Trophoblast cell (in vitro differentiated cells and primary cell): ENCODE measurements at regions not wholly inside any gene's neighbourhood (a gene's known extent, or its start where the extent isn't known, plus 50 kb on each side); places are given as distances from the start of the nearest gene placed in this dataset.

Experiments
- DNase-seq, 2 donors: peaks; one replicate each; pipeline ENCODE4 v3.0.0-alpha.2; 2016
- H2AFZ ChIP-seq: 2 replicates; pipeline ENCODE4 v1.6.1; 2013; ENCODE audit warnings: low read length, moderate library complexity, mild to moderate bottlenecking; ENCODE audit not compliant: insufficient read depth, poor library complexity
- H2AK5ac ChIP-seq: 2 replicates; pipeline ENCODE4 v1.6.1; 2013; ENCODE audit warnings: mild to moderate bottlenecking, low read length
- H2BK120ac ChIP-seq: 2 replicates; pipeline ENCODE4 v1.6.1; 2013; ENCODE audit warnings: low read length, mild to moderate bottlenecking, moderate library complexity; ENCODE audit not compliant: insufficient read depth, poor library complexity
- H2BK12ac ChIP-seq: 2 replicates; pipeline ENCODE4 v1.6.1; 2013; ENCODE audit warnings: mild to moderate bottlenecking, low read length, moderate library complexity
- H2BK5ac ChIP-seq: 2 replicates; pipeline ENCODE4 v1.6.1; 2013; ENCODE audit warnings: low read length, low read depth, moderate library complexity, mild to moderate bottlenecking; ENCODE audit not compliant: poor library complexity
- H3K14ac ChIP-seq: 2 replicates; pipeline ENCODE4 v1.6.1; 2013; ENCODE audit warnings: mild to moderate bottlenecking, low read length
- H3K18ac ChIP-seq: 2 replicates; pipeline ENCODE4 v1.6.1; 2013; ENCODE audit warnings: mild to moderate bottlenecking, low read length
- H3K23ac ChIP-seq: 2 replicates; pipeline ENCODE4 v1.6.1; 2013; ENCODE audit warnings: low read length
- H3K27ac ChIP-seq: 2 replicates; pipeline ENCODE4 v1.5.1; 2013; ENCODE audit warnings: low read depth, mild to moderate bottlenecking, inconsistent platforms, low read length, moderate library complexity
- H3K27me3 ChIP-seq: 2 replicates; pipeline ENCODE4 v1.6.1; 2013; ENCODE audit warnings: inconsistent platforms, mild to moderate bottlenecking, low read length, moderate library complexity; ENCODE audit not compliant: insufficient read depth
- H3K36me3 ChIP-seq, 2 experiments: 1 replicate in 1 of 2; 2 replicates in 1 of 2; pipeline ENCODE4 v1.6.1; 2013; ENCODE audit warnings: low read length in 2 of 2, mild to moderate bottlenecking in 2 of 2, moderate library complexity in 1 of 2; ENCODE audit not compliant: insufficient read depth in 2 of 2, control insufficient read depth in 1 of 2
- H3K4ac ChIP-seq: 2 replicates; pipeline ENCODE4 v1.6.1; 2013; ENCODE audit warnings: low read depth, mild to moderate bottlenecking, low read length, moderate library complexity
- H3K4me1 ChIP-seq, 2 experiments: 1 replicate in 1 of 2; 2 replicates in 1 of 2; pipeline ENCODE4 v1.6.1; 2013; ENCODE audit warnings: low read length in 2 of 2, mild to moderate bottlenecking in 2 of 2, moderate library complexity in 1 of 2; ENCODE audit not compliant: insufficient read depth in 2 of 2, control insufficient read depth in 1 of 2
- H3K4me2 ChIP-seq: 2 replicates; pipeline ENCODE4 v1.6.1; 2013; ENCODE audit warnings: inconsistent platforms, mild to moderate bottlenecking, low read length, moderate library complexity
- H3K4me3 ChIP-seq: 2 replicates; pipeline ENCODE4 v1.5.1; 2013; ENCODE audit warnings: mild to moderate bottlenecking, low read depth, low read length, inconsistent platforms
- H3K79me1 ChIP-seq: one replicate; pipeline ENCODE4 v1.6.1; 2013; ENCODE audit warnings: low read length
- H3K79me2 ChIP-seq: 2 replicates; pipeline ENCODE4 v1.6.1; 2013; ENCODE audit warnings: low read length, mild to moderate bottlenecking; ENCODE audit not compliant: control insufficient read depth, insufficient read depth, poor library complexity
- H3K9ac ChIP-seq: 2 replicates; pipeline ENCODE4 v1.6.1; 2013; ENCODE audit warnings: mild to moderate bottlenecking, low read length
- H3K9me3 ChIP-seq: 2 replicates; pipeline ENCODE4 v1.6.1; 2013; ENCODE audit warnings: low read depth, mild to moderate bottlenecking, control low read depth, inconsistent platforms, low read length; ENCODE audit not compliant: insufficient read depth
- H4K12ac ChIP-seq: 2 replicates; pipeline ENCODE4 v1.6.1; 2013; ENCODE audit warnings: low read depth, mild to moderate bottlenecking, low read length, moderate library complexity
- H4K8ac ChIP-seq: 2 replicates; pipeline ENCODE4 v1.6.1; 2013; ENCODE audit warnings: low read depth, mild to moderate bottlenecking, low read length, moderate library complexity
- H4K91ac ChIP-seq: one replicate; pipeline ENCODE4 v1.6.1; 2013; ENCODE audit warnings: low read depth, mild to moderate bottlenecking, low read length, moderate library complexity
- WGBS: extraction: QIAGEN DNeasy Blood & Tissue Kit; methylation state at CpG from one replicate; pipeline ENCODE4 v1.1.7; 2013; ENCODE audit warnings: missing lambda C conversion rate; ENCODE audit not compliant: insufficient read length, insufficient coverage; ENCODE audit errors: extremely low coverage; 5-methylcytosine and 5-hydroxymethylcytosine counted together

DNA sequence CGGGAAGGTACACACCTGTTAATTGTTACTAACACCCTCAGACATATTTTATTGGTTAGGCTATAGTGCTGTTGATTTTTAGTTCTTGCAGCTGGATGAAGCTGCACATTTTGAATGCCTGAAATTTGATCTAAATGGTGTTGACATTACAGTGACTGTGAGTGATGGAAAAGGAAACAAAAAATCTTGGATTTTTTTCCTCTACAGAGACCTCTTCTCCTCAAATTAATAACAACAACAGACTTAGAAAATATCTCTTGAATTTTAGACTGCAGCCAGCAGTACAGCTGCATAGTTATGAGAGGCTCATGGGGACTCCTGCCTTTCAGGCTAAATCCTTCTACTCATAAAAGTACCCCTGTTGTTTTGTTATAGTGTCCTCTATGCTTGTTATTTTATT lies 500.5 kb upstream of the SPRY2 start:
- no peak overlapping the region for H2BK12ac ChIP-seq
- H3K23ac ChIP-seq = no peak overlapping the region
- H3K14ac ChIP-seq = no peak overlapping the region
- H3K79me1 ChIP-seq = no peaks in the 10 kb centered on the region
- peaks cover 6% of the 10 kb centered on the region for H3K9me3 ChIP-seq
- H3K36me3 ChIP-seq = no peaks in the 10 kb centered on the region
- no peak overlapping the region for H4K91ac ChIP-seq
- no peak overlapping the region for H3K27ac ChIP-seq
- no peak overlapping the region for H3K9ac ChIP-seq
- no CpG with 5 or more reads among the region's 1 CpG for WGBS
- no peak overlapping the region for H3K4me3 ChIP-seq
- no peaks in the 10 kb centered on the region for H3K27me3 ChIP-seq
- DNase-seq = no peak
- no peak overlapping the region for H3K18ac ChIP-seq
- no peak overlapping the region for H4K12ac ChIP-seq
- no peaks in the 10 kb centered on the region for H3K4me1 ChIP-seq
- no peak overlapping the region for H2BK120ac ChIP-seq
- no peak overlapping the region for H4K8ac ChIP-seq
- H2AFZ ChIP-seq = no peak overlapping the region
- H3K79me2 ChIP-seq = no peaks in the 10 kb centered on the region
- no peak overlapping the region for H3K4ac ChIP-seq
- H2AK5ac ChIP-seq = no peak overlapping the region
- H2BK5ac ChIP-seq = no peak overlapping the region
- H3K4me2 ChIP-seq = no peak overlapping the region

DNA sequence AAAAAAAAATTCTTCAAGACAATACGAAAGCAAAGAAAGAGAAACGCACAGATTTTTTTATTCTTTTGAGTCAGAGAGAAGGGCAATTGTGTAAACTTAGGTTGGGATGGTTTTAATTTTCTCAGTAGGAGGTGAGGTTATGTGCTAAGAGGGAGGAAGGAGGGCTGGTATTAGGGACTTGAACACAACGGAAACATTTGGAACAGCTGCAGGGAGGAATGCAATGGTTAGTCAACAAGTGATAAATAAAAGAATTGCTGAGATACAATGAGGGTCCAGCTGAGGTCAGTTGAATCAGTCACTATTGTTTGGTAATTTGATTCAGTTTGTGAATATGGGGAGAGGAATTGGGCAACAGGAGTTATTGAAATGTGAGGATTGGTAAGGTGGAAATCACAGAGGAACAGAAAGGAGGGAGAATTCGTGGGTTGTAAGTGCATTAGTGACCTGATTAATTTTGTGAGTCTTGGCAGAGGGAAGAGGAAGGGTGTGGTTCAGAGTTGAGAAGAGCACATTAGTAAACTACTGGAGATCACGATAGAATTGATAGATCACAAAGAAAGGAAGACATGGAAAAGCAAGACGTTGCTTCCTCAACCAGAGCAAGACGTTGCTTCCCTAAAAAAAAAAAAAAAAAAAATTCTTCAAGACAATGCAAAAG lies 499.5 kb upstream of the SPRY2 start:
- H4K12ac ChIP-seq = no peak overlapping the region
- DNase-seq = no peak
- no peak overlapping the region for H3K4ac ChIP-seq
- H3K9me3 ChIP-seq = peaks cover 6% of the 10 kb centered on the region
- H2BK12ac ChIP-seq = no peak overlapping the region
- H3K4me3 ChIP-seq = no peak overlapping the region
- no peak overlapping the region for H2BK120ac ChIP-seq
- no peak overlapping the region for H4K91ac ChIP-seq
- WGBS = 100% methylated on average over 1 of the region's 7 CpGs
- no peak overlapping the region for H3K27ac ChIP-seq
- no peaks in the 10 kb centered on the region for H3K4me1 ChIP-seq
- H3K36me3 ChIP-seq = no peaks in the 10 kb centered on the region
- H2BK5ac ChIP-seq = no peak overlapping the region
- no peaks in the 10 kb centered on the region for H3K79me1 ChIP-seq
- no peak overlapping the region for H3K14ac ChIP-seq
- H3K4me2 ChIP-seq = no peak overlapping the region
- no peak overlapping the region for H2AK5ac ChIP-seq
- no peak overlapping the region for H4K8ac ChIP-seq
- H3K79me2 ChIP-seq = no peaks in the 10 kb centered on the region
- H3K9ac ChIP-seq = no peak overlapping the region
- no peak overlapping the region for H3K18ac ChIP-seq
- no peak overlapping the region for H2AFZ ChIP-seq
- H3K27me3 ChIP-seq = no peaks in the 10 kb centered on the region
- H3K23ac ChIP-seq = no peak overlapping the region

DNA sequence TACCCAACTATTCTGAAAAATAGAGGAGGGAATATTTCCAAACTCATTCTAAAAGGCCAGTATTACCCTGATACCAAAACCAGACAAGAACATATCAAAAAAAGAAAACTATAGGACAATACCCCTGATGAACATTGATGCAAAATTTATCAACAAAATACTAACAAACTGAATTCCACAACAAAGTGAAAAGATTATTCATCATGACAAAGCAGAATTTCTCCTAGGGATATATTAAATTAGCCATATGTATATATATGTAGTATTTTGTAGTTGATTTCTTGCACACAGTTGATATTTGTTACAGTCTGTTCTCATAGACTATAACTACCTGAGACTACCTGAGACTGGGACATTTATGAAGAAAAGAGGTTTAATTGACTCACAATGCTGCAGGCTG lies 495.0 kb upstream of the SPRY2 start:
- no peak overlapping the region for H3K9ac ChIP-seq
- H3K79me2 ChIP-seq = no peaks in the 10 kb centered on the region
- no peak overlapping the region for H3K23ac ChIP-seq
- H2BK12ac ChIP-seq = no peak overlapping the region
- H3K4me3 ChIP-seq = no peak overlapping the region
- no peak overlapping the region for H4K91ac ChIP-seq
- no peak overlapping the region for H2BK5ac ChIP-seq
- H3K4ac ChIP-seq = no peak overlapping the region
- H3K27me3 ChIP-seq = no peaks in the 10 kb centered on the region
- no peaks in the 10 kb centered on the region for H3K4me1 ChIP-seq
- DNase-seq = no peak
- H3K18ac ChIP-seq = no peak overlapping the region
- H3K14ac ChIP-seq = no peak overlapping the region
- H3K36me3 ChIP-seq = no peaks in the 10 kb centered on the region
- no peak overlapping the region for H2AK5ac ChIP-seq
- H4K12ac ChIP-seq = no peak overlapping the region
- H3K79me1 ChIP-seq = no peaks in the 10 kb centered on the region
- H4K8ac ChIP-seq = no peak overlapping the region
- H2BK120ac ChIP-seq = no peak overlapping the region
- H3K9me3 ChIP-seq = peaks cover 6% of the 10 kb centered on the region
- no peak overlapping the region for H3K4me2 ChIP-seq
- no peak overlapping the region for H3K27ac ChIP-seq
- no peak overlapping the region for H2AFZ ChIP-seq

DNA sequence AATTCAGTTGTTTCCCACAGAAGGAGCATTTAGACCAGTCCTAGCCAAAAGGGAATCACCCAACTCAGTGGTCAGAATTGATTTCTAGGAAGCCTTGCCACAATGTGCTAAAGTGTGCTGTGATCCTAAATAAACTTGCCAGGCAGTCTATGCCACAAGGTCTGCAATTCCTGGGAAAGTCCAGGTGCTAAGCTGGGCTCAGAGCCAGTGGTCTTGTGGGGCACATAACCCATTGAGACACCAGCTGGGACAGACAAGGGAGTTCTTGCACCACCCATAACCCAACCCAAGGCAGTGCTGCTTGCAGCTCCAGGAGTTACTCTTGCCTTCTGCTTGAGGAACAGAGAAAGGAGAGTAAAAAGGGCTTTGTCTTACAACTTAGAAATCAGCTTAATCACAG lies 489.5 kb upstream of the SPRY2 start:
- no peaks in the 10 kb centered on the region for H3K36me3 ChIP-seq
- no peak overlapping the region for H3K23ac ChIP-seq
- no peaks in the 10 kb centered on the region for H3K79me2 ChIP-seq
- H3K14ac ChIP-seq = no peak overlapping the region
- H4K12ac ChIP-seq = no peak overlapping the region
- H3K4me1 ChIP-seq = no peaks in the 10 kb centered on the region
- no peak overlapping the region for H2AK5ac ChIP-seq
- no peak overlapping the region for H3K18ac ChIP-seq
- H3K27me3 ChIP-seq = no peaks in the 10 kb centered on the region
- H2BK12ac ChIP-seq = no peak overlapping the region
- no peak overlapping the region for H4K8ac ChIP-seq
- no peak overlapping the region for H4K91ac ChIP-seq
- H2BK5ac ChIP-seq = no peak overlapping the region
- no peak for DNase-seq
- H3K4ac ChIP-seq = no peak overlapping the region
- no peak overlapping the region for H3K4me3 ChIP-seq
- no peak overlapping the region for H2AFZ ChIP-seq
- H3K9me3 ChIP-seq = peaks cover 2% of the 10 kb centered on the region
- H3K79me1 ChIP-seq = no peaks in the 10 kb centered on the region
- H3K9ac ChIP-seq = no peak overlapping the region
- H2BK120ac ChIP-seq = no peak overlapping the region
- H3K4me2 ChIP-seq = no peak overlapping the region
- H3K27ac ChIP-seq = no peak overlapping the region
